Stimulated activated CD4-positive, alpha-beta T cell treated with anti-CD3 and anti-CD28 coated beads, TNF-alpha, amount 100 ng/mL, for 1 hour (primary cell): ENCODE measurements at regions not wholly inside any gene's neighbourhood (a gene's known extent, or its start where the extent isn't known, plus 50 kb on each side); places are given as distances from the start of the nearest gene placed in this dataset.

Experiments used
- DNase-seq, 3 donors: peaks; one replicate each; pipeline ENCODE4 v3.0.0-alpha.2; 2020; ENCODE audit warnings: low read depth in 3 of 3, low spot score in 1 of 3

DNA sequence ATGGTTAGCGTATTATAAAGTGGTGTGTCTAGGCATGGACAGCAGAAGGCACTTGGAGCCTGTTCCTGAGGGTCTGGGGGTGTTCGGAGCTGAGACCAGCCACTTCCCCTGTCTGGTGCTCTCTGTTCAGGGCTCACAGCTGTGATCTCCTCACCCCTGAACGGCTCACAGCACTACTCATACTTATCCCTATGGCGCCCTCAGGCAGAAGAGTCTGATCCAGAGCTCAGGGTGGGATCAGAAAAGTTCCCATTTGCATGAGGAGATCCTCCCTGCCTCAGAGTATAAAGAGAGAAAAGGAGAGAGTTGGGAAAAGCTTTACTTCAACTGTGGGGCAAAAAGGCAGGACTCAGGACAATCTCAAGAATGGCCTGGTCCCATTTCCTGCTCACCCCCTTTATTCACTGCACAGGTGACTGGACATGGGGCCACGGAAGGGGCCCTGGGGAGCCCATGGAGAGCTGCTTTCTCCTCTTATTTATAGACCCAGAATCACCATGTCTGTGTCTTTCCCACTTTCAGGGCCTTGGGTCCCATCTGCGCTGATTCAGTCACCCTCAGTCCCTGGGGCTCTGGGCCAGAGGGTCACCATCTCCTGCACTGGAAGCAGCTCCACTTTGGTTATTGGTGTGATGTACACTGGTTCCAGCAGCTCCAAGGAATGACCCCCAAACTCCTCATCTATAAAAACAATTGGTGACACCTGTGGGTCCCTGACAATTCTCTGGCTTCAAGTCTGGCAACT lies 97.0 kb upstream of the TOP3B start:
- DNase-seq: no peak

GRCh38 chr22:22078329-22078728 lies 95.7 kb upstream of the TOP3B start:
- DNase-seq: no peak

DNA sequence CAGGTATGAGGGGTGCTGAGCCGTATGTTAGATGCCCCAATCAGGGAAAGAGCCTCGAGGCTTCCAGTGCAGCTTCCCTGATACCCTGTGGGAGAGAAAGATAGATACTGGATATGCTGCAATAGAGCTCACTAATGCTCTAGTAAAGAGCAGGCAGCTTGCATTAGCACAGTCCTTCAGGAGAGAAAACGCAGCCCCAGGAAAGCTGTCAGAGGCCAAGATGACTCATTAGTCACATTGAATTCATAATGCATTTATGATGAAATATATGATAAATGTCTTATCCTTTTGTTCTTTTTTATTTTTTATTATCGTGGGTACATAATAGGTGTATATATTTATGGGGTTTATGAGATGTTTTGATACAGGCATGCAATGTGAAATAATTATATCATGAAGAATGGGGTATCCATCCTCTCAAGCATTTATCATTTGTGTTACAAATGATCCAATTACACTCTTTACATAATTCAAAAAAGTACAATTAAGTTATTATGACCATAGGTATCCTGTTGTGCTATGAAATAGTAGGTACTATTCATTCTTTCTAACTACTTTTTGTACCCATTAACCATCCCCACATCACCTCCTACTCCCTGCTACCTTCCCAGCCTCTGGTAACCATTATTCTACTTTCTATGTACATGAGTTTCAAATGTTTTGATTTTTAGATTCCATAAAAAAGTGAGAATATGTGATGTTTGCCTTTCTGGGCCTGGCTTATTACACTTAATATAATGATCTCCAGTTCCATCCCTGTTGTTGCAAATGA lies 94.5 kb upstream of the TOP3B start:
- no peak for DNase-seq

GRCh38 chr22:22076361-22076760 lies 93.8 kb upstream of the TOP3B start:
- no peak for DNase-seq

DNA sequence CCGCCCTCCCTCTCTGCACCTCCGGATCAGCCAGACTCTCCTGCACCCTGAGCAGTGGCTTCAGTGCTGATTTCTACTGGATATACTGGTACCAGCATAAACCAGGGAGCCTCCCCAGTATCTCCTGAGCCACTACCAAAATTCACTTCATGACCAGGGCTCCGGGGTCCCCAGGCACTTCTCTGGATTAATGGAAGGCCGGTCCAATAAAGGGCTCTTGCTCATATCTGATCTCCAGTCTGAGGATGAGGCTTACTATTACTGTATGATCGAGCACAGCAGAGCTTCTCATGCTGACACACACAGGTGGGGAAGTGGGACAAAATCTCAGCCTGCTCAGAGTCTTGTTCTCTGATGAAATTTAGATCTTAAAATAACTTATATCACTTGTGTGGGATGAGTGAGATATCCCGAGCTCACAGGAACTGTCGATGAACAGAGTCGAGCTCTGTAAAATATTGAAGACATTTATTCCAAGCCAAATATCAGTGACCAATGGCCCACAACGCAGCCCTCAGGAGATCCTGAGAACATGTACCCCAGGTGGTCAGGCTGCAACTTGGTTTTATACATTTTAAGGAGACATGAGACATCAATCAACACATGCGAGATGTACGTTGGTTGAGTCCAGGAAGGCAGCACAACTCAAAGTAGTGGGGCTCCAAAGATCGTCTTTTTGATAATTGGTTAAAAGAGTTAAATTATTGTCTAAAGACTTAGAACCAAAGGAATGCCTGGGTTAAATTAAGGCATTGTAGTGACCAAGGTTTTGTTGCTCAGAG lies 93.0 kb upstream of the TOP3B start:
- DNase-seq: no peak

DNA sequence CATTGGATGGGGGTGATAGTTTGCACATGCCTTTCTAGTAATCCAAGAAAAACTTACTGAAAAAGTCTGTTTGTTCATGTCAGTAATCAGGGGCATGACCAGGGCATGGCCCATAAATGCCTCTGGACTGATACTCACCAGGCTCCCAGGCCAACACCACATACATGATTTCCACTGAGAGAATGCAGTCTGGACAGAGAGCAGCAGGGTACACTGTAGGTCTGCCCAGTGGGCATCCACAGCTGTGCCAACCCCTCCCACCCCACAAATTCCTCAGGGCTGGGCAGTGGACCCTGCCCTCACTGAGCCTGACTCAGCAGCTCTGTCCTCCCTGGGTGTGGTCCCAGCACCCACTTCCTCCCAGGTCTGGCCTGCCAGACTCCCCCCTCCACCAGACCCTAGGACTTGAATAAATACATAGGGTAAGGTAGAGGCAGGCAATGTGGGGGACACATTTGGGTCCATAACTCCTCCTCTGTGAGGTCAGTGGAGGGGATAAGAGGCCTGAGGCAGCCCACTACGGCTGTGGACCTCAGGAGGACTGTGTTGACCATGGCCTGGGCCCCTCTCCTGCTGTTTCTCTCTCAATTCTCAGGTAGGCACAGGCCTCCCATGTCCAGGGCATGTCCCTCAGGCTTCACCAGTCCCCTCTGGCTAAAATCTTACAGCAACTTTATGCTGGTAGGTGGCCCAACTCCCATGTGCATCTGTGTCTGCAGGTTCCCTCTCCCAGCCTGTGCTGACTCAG lies 92.2 kb upstream of the TOP3B start:
- no peak for DNase-seq

DNA sequence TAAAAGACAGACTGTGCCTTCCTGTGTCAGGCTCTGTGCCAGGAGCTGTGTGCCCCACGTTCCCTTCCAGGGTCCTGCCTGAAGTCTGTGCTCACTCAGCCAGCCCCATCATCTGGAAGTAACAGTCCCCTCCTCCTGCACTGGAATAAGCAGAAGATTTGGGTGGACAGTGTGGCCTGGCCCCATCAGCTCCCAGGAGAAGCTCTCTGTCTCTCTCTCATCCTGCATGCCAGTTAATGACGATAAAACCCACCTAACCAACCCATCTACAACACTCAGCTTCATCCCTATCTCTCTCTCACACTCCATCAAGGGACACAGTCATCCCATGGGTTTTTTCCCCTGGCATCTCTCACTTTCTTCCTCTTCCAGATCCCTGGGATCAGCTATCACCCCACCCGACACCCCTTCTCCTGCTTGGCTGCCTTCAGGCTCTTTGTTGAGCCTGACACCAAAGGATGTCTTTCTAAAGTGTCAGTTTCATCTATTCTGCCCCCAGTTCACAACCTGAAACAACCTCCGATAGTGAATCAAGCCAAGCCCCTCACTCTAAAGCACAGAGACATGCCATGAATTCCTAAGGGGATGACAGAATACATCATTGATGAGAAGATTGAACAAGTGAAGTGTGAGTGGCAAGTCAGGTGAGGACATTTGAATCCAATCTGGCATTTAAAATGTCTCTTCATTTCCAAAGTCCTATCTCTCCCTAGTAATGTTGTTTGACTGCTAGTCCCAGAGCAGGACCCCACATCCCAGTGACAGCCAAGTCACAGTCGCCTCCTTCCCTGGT lies 91.4 kb upstream of the TOP3B start:
- DNase-seq: no peak

GRCh38 chr22:22072169-22072836 lies 89.7 kb upstream of the TOP3B start:
- DNase-seq: no peak

DNA sequence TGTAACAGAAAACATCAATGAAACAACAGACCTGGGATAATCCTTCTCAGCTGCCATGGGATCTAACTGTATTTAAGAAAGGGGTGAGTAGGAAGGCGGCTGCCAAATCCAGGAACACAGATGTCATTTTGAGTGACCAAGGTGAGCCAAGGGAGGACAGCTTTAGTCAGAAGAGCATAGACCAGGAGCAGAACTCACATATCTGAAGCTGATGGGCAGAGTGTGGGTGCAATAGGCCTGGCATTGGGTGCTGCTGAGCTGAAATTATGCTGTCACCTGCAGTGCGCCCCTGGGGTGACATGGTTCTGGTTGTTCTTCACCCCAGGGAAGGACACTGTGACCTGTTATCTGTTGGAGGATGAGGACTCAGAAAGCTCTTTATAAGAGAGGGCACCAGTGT lies 88.9 kb upstream of the TOP3B start:
- no peak for DNase-seq

DNA sequence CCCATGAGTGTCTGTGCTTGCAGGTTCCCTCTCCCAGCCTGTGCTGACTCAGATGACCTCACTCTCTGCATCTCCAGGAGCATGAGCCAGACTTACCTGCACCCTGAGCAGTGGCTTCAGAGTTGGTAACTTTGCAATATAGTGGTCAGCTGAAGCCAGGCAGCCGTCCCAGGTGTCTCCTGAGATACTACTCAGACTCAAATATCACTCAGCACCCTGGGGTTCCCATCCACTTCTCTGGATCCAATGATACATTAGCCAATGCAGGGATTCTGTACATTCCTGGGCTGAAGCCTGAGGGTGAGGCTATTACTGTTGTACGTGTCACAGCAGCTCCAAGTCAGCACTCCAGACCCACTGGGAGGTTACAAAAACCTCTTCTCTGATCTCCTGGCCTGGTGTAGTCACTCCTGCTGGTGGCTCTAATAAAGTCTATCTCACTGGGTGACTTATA lies 87.8 kb upstream of the TOP3B start:
- no peak for DNase-seq

DNA sequence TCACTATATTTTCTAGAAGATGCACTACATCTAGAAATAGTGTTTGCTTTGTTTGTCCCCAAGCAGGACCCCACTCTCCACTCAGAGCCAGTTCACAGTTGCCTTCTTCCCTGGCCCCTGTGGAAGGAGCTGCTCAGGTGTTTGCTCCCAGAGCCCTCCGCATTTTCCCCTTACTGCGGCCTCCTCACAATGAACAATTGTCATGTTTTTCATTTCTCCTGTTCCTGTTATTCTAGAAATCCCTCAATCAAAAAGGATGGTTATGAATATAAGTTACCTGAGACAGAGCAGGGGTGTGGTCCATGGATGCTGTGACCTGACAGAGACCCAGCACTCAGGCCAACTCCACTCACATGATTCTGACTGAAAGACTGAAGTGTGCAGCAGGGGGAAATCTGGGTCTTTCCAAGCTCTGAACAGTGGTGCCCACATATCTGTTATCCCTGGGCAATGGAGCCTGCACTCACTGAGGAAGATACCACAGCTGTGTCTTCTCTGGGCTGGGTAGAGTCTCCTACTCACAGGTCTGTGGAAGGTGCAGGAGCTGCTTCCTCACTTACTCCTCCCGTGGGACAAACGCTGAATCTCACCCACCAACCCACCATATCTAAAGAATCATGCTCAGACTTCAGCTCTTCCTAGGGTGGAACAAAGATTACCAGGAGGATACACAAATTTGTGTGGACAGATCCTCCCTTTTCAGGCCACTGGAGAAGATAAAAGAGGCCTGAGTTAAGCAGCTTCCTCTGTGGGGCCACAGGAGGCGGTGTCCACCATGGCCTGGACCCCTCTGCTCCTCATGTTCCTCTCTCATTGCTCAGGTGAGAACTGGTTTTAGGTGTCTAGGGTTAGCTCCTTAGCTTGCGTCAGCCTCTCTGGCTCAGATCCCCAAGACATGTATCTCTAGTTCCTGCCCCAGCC lies 87.1 kb upstream of the TOP3B start:
- no peak for DNase-seq

- no peak for DNase-seq
Observed at GRCh38 chr22:22068657-22069056, 86.1 kb upstream of the TOP3B start.

DNA sequence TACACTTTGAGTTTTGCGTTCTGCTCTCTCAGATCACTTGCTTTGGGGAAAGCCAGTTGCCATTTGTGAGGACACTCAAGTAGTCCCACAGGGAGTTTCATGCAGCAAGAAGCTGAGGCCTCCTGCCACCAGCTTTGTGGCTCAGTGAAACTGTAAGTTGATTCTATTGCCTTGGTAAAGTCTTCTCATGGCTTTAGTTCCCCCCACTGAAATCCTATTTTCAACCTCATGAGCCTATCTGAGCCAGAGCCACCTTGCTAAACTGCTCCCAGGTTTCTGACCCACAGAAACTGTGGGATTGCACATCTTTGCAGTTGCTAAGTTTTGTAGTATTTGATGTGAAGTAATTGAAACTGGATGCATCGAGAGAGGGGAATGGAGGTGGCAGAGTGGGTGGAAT lies 85.4 kb upstream of the TOP3B start:
- no peak for DNase-seq

- DNase-seq: no peak
Observed at GRCh38 chr22:22067192-22067591, 84.6 kb upstream of the TOP3B start.

DNA sequence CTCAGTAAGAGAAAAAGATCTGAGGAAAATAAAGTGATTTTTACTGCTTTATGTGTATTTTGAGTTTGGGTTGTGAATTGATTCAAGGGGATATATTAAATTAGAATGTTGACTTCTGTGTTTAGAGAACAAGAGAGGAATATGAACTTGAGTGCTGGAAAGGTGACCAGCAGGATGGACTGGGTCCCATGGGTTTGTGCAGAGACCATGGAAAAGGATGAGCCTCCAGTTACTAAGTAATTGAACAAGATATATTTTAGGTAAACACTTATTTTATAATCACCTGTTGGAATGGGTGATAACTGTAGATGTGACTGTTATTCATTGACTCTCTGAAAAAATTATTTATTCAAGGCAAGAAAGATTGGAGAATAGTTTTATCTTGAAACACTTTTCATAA lies 82.0 kb upstream of the TOP3B start:
- DNase-seq: no peak

DNA sequence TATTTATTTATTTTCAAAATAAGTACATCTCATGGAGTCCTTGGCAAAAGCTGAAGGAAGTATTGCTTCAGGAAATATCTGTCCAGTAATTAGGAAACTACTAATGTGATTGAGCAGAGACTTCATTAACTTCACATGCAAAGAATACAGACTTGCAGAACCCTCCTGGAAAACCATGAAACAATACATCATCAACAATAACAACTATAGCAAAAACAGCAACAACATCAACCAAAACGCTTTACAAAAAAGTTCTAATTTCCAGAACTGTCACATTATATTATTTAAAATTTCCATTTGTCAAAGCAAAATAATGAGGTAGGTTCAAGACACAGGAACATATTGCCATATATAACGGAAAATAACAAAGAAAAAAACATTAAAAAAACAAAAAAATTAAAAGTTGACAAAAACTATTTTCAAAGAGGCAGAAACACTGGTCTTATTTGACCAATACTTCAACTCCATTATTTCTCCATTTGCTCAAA lies 79.8 kb upstream of the TOP3B start:
- no peak for DNase-seq

GRCh38 chr22:22061085-22062077 lies 78.8 kb upstream of the TOP3B start:
- DNase-seq: no peak
